ENCODE measurements at regions not wholly inside any gene's neighbourhood (a gene's known extent, or its start where the extent isn't known, plus 50 kb on each side); places are given as distances from the start of the nearest gene placed in this dataset.
A peak's percentile ranks its signal among the peaks of the same experiment; 100 is the strongest.

DNA sequence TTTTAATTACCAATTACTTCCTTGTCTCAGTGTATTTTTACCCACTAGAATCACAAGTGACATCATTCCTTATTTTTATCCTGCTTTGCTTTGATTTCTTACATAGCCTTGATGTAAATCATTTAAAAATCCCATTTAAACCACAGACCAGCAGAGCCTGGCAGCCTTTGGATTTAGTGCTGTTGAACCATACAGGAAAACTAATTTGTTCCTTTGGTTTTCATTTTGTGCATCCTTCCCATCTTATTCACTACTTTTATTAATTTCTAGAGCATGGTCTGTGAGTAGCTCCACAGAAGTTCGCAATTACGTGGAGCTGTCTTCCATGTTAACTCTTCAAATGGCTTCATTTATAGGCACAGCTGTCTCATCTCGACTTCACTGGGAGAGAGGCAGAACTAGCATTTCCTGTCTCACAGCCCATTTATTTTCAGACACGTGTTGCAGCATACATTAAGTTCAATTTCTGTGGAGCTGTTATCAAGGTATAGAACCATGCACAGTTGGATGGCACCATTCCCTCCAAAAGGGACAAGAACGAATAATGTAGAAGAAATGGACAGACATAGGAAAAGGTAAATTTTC is 235.3 kb downstream of the MRPL39 start:
- TF ChIP-seq, protein P1, sequence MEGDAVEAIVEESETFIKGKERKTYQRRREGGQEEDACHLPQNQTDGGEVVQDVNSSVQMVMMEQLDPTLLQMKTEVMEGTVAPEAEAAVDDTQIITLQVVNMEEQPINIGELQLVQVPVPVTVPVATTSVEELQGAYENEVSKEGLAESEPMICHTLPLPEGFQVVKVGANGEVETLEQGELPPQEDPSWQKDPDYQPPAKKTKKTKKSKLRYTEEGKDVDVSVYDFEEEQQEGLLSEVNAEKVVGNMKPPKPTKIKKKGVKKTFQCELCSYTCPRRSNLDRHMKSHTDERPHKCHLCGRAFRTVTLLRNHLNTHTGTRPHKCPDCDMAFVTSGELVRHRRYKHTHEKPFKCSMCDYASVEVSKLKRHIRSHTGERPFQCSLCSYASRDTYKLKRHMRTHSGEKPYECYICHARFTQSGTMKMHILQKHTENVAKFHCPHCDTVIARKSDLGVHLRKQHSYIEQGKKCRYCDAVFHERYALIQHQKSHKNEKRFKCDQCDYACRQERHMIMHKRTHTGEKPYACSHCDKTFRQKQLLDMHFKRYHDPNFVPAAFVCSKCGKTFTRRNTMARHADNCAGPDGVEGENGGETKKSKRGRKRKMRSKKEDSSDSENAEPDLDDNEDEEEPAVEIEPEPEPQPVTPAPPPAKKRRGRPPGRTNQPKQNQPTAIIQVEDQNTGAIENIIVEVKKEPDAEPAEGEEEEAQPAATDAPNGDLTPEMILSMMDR (IDR thresholded peaks at IDR 0.05) = no peak
- intact Hi-C loops (cut with DNase I) = no loop called here
- DNase-seq = no peak
- Histone ChIP-seq H3K27me3 (no peaks in the 10 kb centered on the region), H3K4me3 (no peak overlapping the region), H3K36me3 (no peaks in the 10 kb centered on the region), H3K4me1 (no peaks in the 10 kb centered on the region), H3K27ac (no peak overlapping the region), H3K9me3 (no peaks in the 10 kb centered on the region)
- ATAC-seq = no peak
- 46 to 63% methylated on average over 5 of the region's 5 CpGs for WGBS, 2 donors
- no peak for FAIRE-seq

DNA sequence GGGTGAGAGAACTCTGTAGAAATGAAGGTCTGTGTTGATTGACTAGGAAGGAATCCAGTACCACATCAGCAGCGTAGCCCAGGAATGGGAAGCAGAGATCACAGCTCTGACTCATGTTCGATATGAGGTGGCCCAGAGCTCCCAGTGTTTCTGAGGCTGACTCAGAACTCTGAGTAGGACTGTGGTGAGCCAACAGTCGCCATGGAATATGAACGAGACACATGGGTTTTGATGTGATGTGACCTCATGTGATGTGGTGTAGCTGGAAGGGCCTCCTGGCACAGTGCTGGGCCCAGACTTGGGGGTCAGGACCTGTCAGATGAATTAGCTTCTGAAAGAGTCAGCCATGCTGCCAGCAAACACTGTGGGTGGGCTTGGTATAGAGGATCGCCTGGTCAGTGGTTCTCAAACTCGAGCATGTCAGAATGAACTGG is 237.0 kb downstream of the MRPL39 start:
- WGBS, 2 donors = 51 to 58% methylated on average over 6 of the region's 6 CpGs
- H3K27ac ChIP-seq = peak overlapping the region; percentile 40 to 69 (median 66)
- no peak overlapping the region for H3K4me3 ChIP-seq
- H3K4me1 ChIP-seq = no peaks in the 10 kb centered on the region
- peak in 5 of 6 donors; percentile 20 to 43 (median 32) for DNase-seq
- TF ChIP-seq, protein P1 (IDR thresholded peaks at IDR 0.05) = no peak
- no peak for FAIRE-seq
- no peaks in the 10 kb centered on the region for H3K36me3 ChIP-seq
- intact Hi-C loops (cut with DNase I) = no loop called here
- no peaks in the 10 kb centered on the region for H3K9me3 ChIP-seq
- ATAC-seq = peak; percentile 77 to 93 (median 89)
- peaks cover 0 to 8% (median under 1%) of the 10 kb centered on the region in 4 donors for H3K27me3 ChIP-seq

DNA sequence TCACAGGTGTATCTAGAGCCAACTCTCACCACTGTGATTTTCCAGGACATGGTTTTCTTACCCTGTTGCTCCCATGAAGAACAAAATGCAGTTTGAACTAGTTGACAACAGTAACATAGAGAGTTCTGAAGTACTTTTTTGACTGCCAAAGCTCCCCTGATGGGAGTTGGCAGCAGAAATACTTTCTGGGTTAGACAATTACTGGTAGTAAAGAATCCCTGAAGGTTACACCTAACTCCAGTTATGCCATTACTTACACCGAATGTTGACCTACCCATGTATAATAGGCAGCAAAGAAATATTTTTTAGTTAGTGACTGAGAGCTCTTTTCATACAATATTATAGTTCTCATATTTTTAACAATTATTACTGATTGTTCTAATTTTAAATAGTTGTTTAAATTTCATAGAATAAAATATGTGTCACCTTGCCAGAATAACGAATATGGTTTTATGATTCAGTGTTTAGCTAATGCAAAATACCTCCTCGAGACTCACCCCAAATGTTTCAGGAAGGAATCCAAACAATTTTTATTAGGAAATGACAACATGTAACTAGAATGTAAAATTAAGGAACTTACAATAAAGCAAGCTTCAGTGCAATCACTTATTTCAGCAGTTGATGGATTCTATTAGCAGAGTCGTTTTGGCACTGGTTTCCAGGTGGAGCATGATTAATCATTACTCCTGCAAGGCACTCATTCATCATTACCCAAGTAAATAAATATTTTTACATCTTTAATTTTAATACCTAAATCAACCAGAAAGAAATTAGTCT is 237.6 kb downstream of the MRPL39 start:
- Histone ChIP-seq H3K4me3 (no peak overlapping the region), H3K27ac (peak overlapping the region; percentile 7 to 69 (median 52)), H3K4me1 (no peaks in the 10 kb centered on the region), H3K9me3 (no peaks in the 10 kb centered on the region), H3K36me3 (no peaks in the 10 kb centered on the region), H3K27me3 (peaks cover 0 to 10% (median 3%) of the 10 kb centered on the region in 4 donors)
- DNase-seq = no peak
- intact Hi-C loops (cut with DNase I) = no loop called here
- TF ChIP-seq, protein P1 (IDR thresholded peaks at IDR 0.05) = no peak
- WGBS, 2 donors = 31 to 45% methylated on average over 4 of the region's 4 CpGs
- peak; percentile 61 to 79 (median 68) for ATAC-seq
- no peak for FAIRE-seq

DNA sequence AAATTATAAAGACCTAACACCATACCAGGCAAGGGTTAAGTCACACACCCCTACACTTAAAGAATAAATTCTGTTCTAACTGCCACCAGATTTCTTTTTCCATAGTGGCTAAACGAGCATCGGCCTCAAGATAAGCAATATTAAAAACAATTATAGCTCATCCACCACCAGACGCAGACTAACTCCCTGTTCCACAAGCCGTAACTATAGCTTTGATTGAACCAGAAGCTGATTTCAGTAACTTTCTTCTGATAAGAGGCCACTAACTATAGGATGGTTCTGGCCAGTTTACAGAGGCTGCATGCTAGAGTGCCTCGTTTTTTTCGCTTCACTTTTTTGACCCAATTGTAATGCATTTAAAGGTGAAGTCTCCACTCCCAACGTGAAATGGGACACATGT is 238.8 kb downstream of the MRPL39 start:
- peaks cover 0 to 10% (median 3%) of the 10 kb centered on the region in 4 donors for H3K27me3 ChIP-seq
- intact Hi-C loops (cut with DNase I) = no loop called here
- no peak for ATAC-seq
- H3K4me3 ChIP-seq = no peak overlapping the region
- peak overlapping the region in 1 of 4 donors; percentile 36 for H3K27ac ChIP-seq
- H3K36me3 ChIP-seq = no peaks in the 10 kb centered on the region
- no peaks in the 10 kb centered on the region for H3K4me1 ChIP-seq
- DNase-seq = no peak
- TF ChIP-seq, protein P1 (IDR thresholded peaks at IDR 0.05) = no peak
- no peaks in the 10 kb centered on the region for H3K9me3 ChIP-seq
- no peak for FAIRE-seq
- 50 to 63% methylated on average over 7 of the region's 7 CpGs for WGBS, 2 donors

DNA sequence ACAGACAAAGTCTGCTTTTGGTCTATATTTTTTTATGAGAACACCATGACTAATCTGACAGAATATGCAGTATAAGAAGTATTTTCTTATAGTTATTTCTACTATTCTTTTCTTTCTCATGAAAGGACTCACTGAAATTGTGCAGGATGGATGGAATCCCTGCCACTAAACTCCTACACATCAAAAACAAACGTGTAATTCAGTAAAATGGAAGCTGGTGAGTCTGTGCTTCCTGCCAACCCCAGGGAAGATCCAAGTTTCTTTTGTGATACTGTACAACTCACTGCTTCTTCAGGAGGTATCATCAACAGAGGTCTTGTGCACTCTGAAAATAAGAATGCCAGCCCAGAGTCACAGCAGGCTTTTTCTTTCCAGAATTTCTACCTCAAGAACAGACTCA is 241.2 kb downstream of the MRPL39 start:
- Histone ChIP-seq H3K27me3 (peaks cover 0 to 10% (median 3%) of the 10 kb centered on the region in 4 donors), H3K4me3 (no peak overlapping the region), H3K9me3 (no peaks in the 10 kb centered on the region), H3K4me1 (no peaks in the 10 kb centered on the region), H3K36me3 (no peaks in the 10 kb centered on the region), H3K27ac (no peak overlapping the region)
- intact Hi-C loops (cut with DNase I) = no loop called here
- TF ChIP-seq, protein P1 (IDR thresholded peaks at IDR 0.05) = no peak
- 30 to 44% methylated on average over 1 of the region's 1 CpG for WGBS, 2 donors
- DNase-seq (no peak), FAIRE-seq (no peak), ATAC-seq (no peak)

Measured in pancreas (tissue), 10 donors.